ENCODE measurements at regions not wholly inside any gene's neighbourhood (a gene's known extent, or its start where the extent isn't known, plus 50 kb on each side); places are given as distances from the start of the nearest gene placed in this dataset.
A peak's percentile ranks its signal among the peaks of the same experiment; 100 is the strongest.

DNA sequence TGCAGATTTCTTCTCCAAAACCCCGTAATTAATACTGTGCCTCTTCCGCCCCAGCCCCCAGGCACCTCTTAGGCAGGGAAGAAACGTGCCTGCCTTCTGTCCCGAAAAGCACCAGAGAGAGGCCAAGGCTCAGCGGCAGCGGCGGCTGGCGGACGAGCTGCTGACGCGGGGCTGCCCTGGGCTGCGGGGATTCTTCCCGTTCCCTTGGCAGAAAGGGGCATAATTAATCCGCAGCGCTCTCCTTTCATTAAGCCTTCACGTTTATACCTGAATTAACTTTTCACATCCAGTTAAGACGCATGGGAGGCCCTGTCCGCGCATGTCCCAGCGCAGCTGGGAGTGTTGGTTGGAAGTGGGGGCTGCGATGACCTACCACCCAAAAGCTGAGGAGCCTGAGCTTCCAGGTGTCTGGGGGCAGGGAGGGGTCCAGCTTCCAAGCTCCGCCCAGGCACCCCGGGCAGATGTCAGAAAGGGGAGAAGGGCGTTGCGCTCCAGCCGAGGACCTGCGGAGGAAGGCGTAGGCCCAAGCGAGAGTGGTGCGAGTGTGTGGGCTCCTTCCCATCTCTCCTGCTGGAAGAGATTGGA lies 167.4 kb upstream of the LRFN2 start:
- BruUV-seq (replicated peaks) = no TSS peak
- H3K9me3 ChIP-seq (replicated peaks; ENCODE audit: control insufficient read depth, insufficient read depth, low read depth, low read length) = no peaks in the 10 kb centered on the region
- FAIRE-seq (no peak), ATAC-seq (no peak), DNase-seq (ENCODE audit: extremely low read depth in 1 of 4, low spot score in 3 of 4) (no peak)
- H3K9me1 ChIP-seq (ENCODE audit: control insufficient read depth, insufficient read depth, low read length) = no peaks in the 10 kb centered on the region
- peaks cover 34 to 61% of the 10 kb centered on the region in 2 experiments for H3K27me3 ChIP-seq (ENCODE audit: control insufficient read depth in 2 of 2, insufficient read depth in 2 of 2, low read length in 2 of 2)
- intact Hi-C loops (cut with micrococcal nuclease) = no loop called here
- in situ Hi-C loops (cut with MboI) = no loop called here
- H3K27ac ChIP-seq (ENCODE audit: extremely low read depth, low read depth, low read length) = no peak overlapping the region
- ChIA-PET POLR2A (interaction anchor here (0.6 kb wide), 2 partner anchors 11 to 81 kb away, joined by 3 to 4 read pairs; no protein-coding TSS in a partner anchor), CTCF (ENCODE audit: low intra/inter-chr PET ratio) (no interaction called here)
- H3K4me2 ChIP-seq (ENCODE audit: insufficient read depth, low read length) = no peak overlapping the region
- H3K4me3 ChIP-seq = no peak overlapping the region
- no peak overlapping the region for H2AFZ ChIP-seq (ENCODE audit: low read depth, low read length)
- no peaks in the 10 kb centered on the region; the same call in 1 of the 2 replicates for H4K20me1 ChIP-seq (replicated peaks; ENCODE audit: control insufficient read depth, insufficient read depth, low read length)
- H3K9ac ChIP-seq (ENCODE audit: insufficient read depth in 1 of 2, low read depth in 2 of 2, low read length in 2 of 2) = no peak overlapping the region
- TF ChIP-seq KLF6 (CRISPR knock-in tag; IDR thresholded peaks at IDR 0.05; ENCODE audit: borderline replicate concordance) = no peak
- no peak for TF ChIP-seq C11orf30 (IDR thresholded peaks at IDR 0.05; ENCODE audit: low read depth)
- no peak for TF ChIP-seq GABPB1 (CRISPR knock-in tag; IDR thresholded peaks at IDR 0.05)
- TF ChIP-seq WHSC1 (IDR thresholded peaks at IDR 0.05; ENCODE audit: low read length) = no peak
- WGBS (ENCODE audit: insufficient coverage, low coverage, missing lambda C conversion rate) = 4% methylated on average over 30 of the region's 30 CpGs
- no peaks in the 10 kb centered on the region for H3K79me2 ChIP-seq (ENCODE audit: control insufficient read depth, insufficient read depth, low read length)
- H3K4me1 ChIP-seq (replicated peaks in 1 of 2; ENCODE audit: control insufficient read depth in 2 of 2, insufficient read depth in 2 of 2, low read length in 2 of 2) = no peaks in the 10 kb centered on the region; a peak in 1 of 5 replicates
- H3K36me3 ChIP-seq (ENCODE audit: control insufficient read depth, insufficient read depth, low read length) = no peaks in the 10 kb centered on the region

DNA sequence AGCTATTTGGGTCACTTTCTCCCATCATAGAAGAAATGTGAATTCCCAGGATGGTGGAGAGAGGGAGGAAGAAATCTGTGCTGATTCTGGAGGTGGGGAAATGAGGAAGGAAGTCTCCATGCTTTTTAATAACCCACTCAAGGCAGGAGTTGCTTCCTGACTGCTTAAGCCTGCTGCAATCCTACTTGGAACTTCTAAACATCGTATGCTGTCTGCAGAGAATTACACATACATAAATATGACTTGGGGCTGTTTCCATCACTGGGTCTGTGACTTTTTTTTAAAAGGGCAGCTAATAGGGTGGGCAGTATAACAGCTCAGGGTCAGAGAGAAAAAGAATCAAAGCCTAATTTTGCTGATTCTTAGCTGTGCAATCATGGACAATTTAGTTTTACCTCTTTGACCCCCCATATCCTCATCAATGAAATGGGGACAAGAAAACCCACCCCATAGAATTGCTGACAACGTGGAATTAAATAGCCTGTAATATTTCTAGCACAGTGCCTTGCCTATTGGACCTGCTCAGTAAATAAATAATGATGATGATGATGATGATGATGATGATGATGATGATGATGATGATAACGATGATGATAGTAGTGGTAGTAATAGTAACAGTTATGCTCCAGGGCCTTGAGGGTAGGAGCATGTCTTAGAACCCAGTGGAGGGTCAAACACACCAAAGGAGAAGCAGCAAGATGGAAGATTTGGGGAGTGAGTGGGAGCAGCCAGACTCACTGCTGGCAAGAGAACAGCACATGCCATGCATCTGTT lies 166.7 kb upstream of the LRFN2 start:
- FAIRE-seq (no peak), ATAC-seq (no peak), DNase-seq (ENCODE audit: extremely low read depth in 1 of 4, low spot score in 3 of 4) (no peak)
- Histone ChIP-seq H3K27me3 (ENCODE audit: control insufficient read depth in 2 of 2, insufficient read depth in 2 of 2, low read length in 2 of 2) (peaks cover 35 to 61% of the 10 kb centered on the region in 2 experiments), H3K4me1 (replicated peaks in 1 of 2; ENCODE audit: control insufficient read depth in 2 of 2, insufficient read depth in 2 of 2, low read length in 2 of 2) (no peaks in the 10 kb centered on the region; a peak in 1 of 5 replicates), H2AFZ (ENCODE audit: low read depth, low read length) (no peak overlapping the region), H4K20me1 (replicated peaks; ENCODE audit: control insufficient read depth, insufficient read depth, low read length) (no peaks in the 10 kb centered on the region; the same call in 1 of the 2 replicates), H3K79me2 (ENCODE audit: control insufficient read depth, insufficient read depth, low read length) (no peaks in the 10 kb centered on the region), H3K9ac (ENCODE audit: insufficient read depth in 1 of 2, low read depth in 2 of 2, low read length in 2 of 2) (no peak overlapping the region), H3K9me3 (replicated peaks; ENCODE audit: control insufficient read depth, insufficient read depth, low read depth, low read length) (no peaks in the 10 kb centered on the region), H3K36me3 (ENCODE audit: control insufficient read depth, insufficient read depth, low read length) (no peaks in the 10 kb centered on the region), H3K4me3 (no peak overlapping the region), H3K27ac (ENCODE audit: extremely low read depth, low read depth, low read length) (no peak overlapping the region), H3K9me1 (ENCODE audit: control insufficient read depth, insufficient read depth, low read length) (no peaks in the 10 kb centered on the region), H3K4me2 (ENCODE audit: insufficient read depth, low read length) (no peak overlapping the region)
- WGBS (ENCODE audit: insufficient coverage, low coverage, missing lambda C conversion rate) = 0% methylated on average over 3 of the region's 3 CpGs
- TF ChIP-seq MAFG (tag; conservative IDR thresholded peaks at IDR 0.05) (peak; percentile 57), ZNF316 (IDR thresholded peaks at IDR 0.05) (peak; percentile 66), C11orf30 (IDR thresholded peaks at IDR 0.05; ENCODE audit: low read depth) (peak; percentile 42; the same call in 1 of the 2 replicates)
- TF ChIP-seq, protein P1, sequence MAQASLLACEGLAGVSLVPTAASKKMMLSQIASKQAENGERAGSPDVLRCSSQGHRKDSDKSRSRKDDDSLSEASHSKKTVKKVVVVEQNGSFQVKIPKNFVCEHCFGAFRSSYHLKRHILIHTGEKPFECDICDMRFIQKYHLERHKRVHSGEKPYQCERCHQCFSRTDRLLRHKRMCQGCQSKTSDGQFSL (CRISPR knock-in tag; IDR thresholded peaks at IDR 0.05) = no peak
- TF ChIP-seq, protein P1 (tag; IDR thresholded peaks at IDR 0.05) = no peak
- ChIA-PET POLR2A (interaction anchor here (0.6 kb wide), 2 partner anchors 10 to 80 kb away, joined by 3 to 4 read pairs; no protein-coding TSS in a partner anchor), CTCF (ENCODE audit: low intra/inter-chr PET ratio) (no interaction called here)
- intact Hi-C loops (cut with micrococcal nuclease) (no loop called here), in situ Hi-C loops (cut with MboI) (no loop called here)
- no TSS peak for BruUV-seq (replicated peaks)
